HT-29 (cell line): ENCODE measurements at regions not wholly inside any gene's neighbourhood (a gene's known extent, or its start where the extent isn't known, plus 50 kb on each side); places are given as distances from the start of the nearest gene placed in this dataset. TPM values are rescaled to one million over a fixed set of nuclear protein-coding genes. Genes with fewer than 3 reads are reported as not detected.
"Not testable (repeated sequence)": the region's sequence is repeated elsewhere in the genome, so short reads cannot be mapped to it uniquely, and the experiment has no call there.

Source experiments
- DNase-seq: peaks from one replicate; pipeline ENCODE4 v3.0.0-alpha.2; 2015; ENCODE audit warnings: low spot score
- small RNA-seq: library from RNA; depleted of rRNA; stranded (forward); fragments of <200 nt; gene quantifications from one replicate; pipeline ENCODE3, GENCODE V24; 2014

DNA sequence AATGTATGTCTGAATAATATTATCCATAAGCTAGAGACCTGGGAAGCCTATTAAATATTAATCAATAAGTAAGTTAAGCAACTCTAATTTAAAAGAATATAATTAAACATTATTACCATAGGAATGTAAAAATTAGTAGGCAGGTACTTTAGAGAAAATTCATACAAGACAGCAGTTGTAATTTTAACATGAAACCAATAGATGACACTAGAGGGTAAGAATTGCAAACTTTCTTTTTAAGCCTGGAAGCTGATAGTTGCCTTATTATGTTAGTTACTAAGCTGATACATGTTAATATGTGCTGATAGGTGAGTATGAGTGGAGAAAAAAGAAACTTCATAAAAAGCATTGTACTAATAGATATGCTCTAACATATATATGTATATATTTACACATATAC, 1157.4 kb downstream of the FAM133A start:
- peak; percentile 38 for DNase-seq

- no peak for DNase-seq
Observed at GRCh38 chrX:94834226-94834625, 1160.2 kb downstream of the FAM133A start.

- no peak for DNase-seq
Observed at GRCh38 chrX:94850811-94851210, 1176.8 kb downstream of the FAM133A start.

GRCh38 chrX:94854251-94854650, 1180.2 kb downstream of the FAM133A start:
- DNase-seq: no peak

GRCh38 chrX:94862470-94862869, 1188.5 kb downstream of the FAM133A start:
- DNase-seq: peak; percentile 4

DNA sequence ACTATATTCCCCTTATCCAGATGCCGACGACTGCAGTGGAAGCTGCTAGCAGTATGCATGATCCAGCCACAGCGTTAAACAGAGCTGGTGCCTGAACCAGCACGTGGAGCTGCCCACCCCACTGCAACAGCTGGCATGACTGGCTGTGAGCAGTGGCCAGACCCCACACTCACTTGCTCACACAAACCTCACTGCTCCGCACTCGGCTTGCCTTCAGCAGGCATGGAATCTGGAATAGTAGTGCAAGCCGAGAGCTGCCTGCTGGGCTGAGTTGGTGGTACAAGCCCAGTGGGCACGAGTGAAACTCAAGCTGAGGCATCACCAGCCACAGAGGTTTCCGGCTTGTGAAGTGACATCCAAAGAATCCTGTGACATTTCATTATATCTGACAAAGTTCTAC, 1197.6 kb downstream of the FAM133A start:
- no peak for DNase-seq

DNA sequence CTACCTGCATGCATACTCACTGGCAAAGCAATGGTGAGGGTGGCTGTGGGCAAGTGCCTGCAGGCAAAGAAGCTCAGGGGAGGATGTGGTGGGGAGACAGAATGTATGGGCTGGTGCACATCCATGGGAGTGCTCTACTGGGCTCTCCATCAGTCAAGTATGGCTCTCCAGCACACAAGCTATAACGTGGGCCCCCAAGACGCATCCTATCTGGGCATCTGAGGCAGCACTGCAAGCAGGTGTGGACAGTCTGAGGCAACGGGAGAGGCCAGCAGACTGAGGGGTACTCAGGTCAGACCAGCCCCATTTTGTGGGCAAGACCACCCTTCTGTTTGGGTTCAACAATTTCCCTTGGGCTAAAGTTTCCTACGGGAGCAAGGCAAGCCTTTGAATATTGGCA, 1227.8 kb downstream of the FAM133A start:
- no peak for DNase-seq

- DNase-seq: no peak
Observed at GRCh38 chrX:94908171-94908570, 1234.2 kb downstream of the FAM133A start.

GRCh38 chrX:94908648-94909047, 1234.6 kb downstream of the FAM133A start:
- DNase-seq: no peak

- no peak for DNase-seq
Observed at GRCh38 chrX:94914235-94914634, 1240.2 kb downstream of the FAM133A start.

GRCh38 chrX:94932278-94932965, 1258.4 kb downstream of the FAM133A start:
- no peak for DNase-seq

- no peak for DNase-seq
Observed at GRCh38 chrX:94936722-94937121, 1262.7 kb downstream of the FAM133A start.

DNA sequence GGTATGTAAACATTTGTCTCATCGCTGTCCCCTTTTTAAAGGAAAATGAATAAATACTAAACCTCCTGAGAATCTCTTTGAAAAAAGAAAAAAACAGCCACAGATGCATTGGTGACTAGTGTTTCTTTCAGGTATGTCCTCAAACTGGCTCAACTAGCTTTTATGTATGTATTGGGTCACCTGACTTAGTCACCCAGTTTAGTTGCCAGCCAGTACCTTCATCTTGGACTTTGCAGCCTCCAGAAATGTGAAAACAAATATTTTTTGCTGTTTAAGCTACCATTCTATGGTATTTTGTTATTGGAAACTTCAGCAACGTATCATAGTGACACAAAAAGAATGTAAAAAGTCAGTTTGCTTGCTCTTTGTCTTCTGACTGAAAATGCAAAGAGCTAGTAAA, 1263.5 kb downstream of the FAM133A start:
- no peak for DNase-seq

DNA sequence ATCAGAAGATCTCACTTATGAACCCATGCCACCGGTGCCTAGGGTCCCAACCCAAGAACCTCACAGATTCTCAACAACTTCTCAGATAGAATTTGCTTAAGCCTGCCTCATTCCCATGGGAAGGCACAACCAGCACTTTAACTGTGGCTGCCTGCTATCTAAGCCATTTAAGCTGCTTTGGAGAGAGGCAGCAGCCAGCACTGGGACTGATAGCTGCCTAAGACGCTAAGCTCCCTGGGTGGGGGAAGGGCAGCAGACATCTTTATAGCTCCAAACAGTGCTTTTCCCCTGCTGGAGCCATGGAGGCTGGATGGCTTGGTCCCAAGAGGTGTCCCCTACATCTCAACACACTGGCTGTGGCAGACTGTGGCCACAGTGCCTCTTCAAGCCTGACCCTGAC, 1268.6 kb downstream of the FAM133A start:
- DNase-seq: no peak

DNA sequence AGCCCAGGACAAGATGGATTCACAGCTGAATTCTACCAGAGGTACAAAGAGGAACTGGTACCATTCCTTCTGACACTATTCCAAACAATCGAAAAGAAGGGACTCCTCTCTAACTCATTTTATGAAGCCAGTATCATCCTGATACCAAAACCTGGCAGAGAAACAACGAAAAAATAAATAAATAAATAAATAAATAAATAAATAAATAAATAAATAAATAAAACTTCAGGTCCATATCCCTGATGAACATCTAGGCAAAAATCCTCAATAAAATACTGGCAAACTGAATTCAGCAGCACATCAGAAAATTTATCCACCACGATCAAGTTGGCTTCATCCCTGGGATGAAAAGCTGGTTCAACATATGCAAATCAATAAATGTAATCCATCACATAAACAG, 1272.1 kb downstream of the FAM133A start:
- DNase-seq: not testable (repeated sequence)

- no peak for DNase-seq
Observed at GRCh38 chrX:94961730-94962129, 1287.7 kb downstream of the FAM133A start.

- no peak for DNase-seq
Observed at GRCh38 chrX:94977562-94977961, 1303.6 kb downstream of the FAM133A start.

- DNase-seq: no peak
Observed at GRCh38 chrX:94977986-94978385, 1304.0 kb downstream of the FAM133A start.

Small RNA genes in the stretch of these regions (small RNA-seq; reads per million reads assigned to genes)
- not detected for gene RF00019
